Loucy (cell line): ENCODE measurements at regions not wholly inside any gene's neighbourhood (a gene's known extent, or its start where the extent isn't known, plus 50 kb on each side); places are given as distances from the start of the nearest gene placed in this dataset.

Source experiments
- CTCF ChIP-seq: fragments of 200-600 bp; sonication (generic); conservative IDR thresholded peaks from 2 replicates; pipeline ENCODE4 v1.5.1; 2014; ENCODE audit warnings: mild to moderate bottlenecking, antibody characterized with exemption, low read length
- EZH2phosphoT487 ChIP-seq: fragments of 200-600 bp; IDR thresholded peaks from 2 replicates; pipeline ENCODE4 v1.6.1; 2018; ENCODE audit warnings: antibody characterized with exemption, mild to moderate bottlenecking, moderate library complexity, borderline replicate concordance

- TF ChIP-seq CTCF (no peak), EZH2phosphoT487 (no peak)
These were observed 103.1 kb upstream of the PCDH7 start for GRCh38 chr4:30616942-30617646.
